Activated naive CD8-positive, alpha-beta T cell treated with anti-CD3 and anti-CD28 coated beads, Interleukin-2, amount 50 U/mL, for 24 hours (primary cell): ENCODE measurements at regions not wholly inside any gene's neighbourhood (a gene's known extent, or its start where the extent isn't known, plus 50 kb on each side); places are given as distances from the start of the nearest gene placed in this dataset.

ENCODE experiments used
- ATAC-seq: fragments of 150-1000 bp; cut with Tn5 transposase; one replicate; pipeline ENCODE4 v1.10.0; 2021
- DNase-seq: peaks from one replicate; pipeline ENCODE4 v3.0.0; 2021
- H3K27ac Mint-ChIP-seq: one replicate; pipeline ENCODE4 v1.8.0; 2021; ENCODE audit warnings: mild to moderate bottlenecking, mixed read lengths
- H3K27me3 Mint-ChIP-seq: one replicate; pipeline ENCODE4 v1.8.0; 2021; ENCODE audit warnings: mixed read lengths
- H3K36me3 Mint-ChIP-seq: one replicate; pipeline ENCODE4 v1.8.0; 2021; ENCODE audit warnings: low read depth, mixed read lengths
- H3K4me1 Mint-ChIP-seq: one replicate; pipeline ENCODE4 v1.8.0; 2021; ENCODE audit warnings: mixed read lengths
- H3K4me3 Mint-ChIP-seq: one replicate; pipeline ENCODE4 v1.8.0; 2021; ENCODE audit warnings: mild to moderate bottlenecking, moderate library complexity, mixed read lengths
- H3K9me3 Mint-ChIP-seq: one replicate; pipeline ENCODE4 v1.8.0; 2021; ENCODE audit warnings: mixed read lengths

- Mint-ChIP-seq H3K9me3 (no peaks in the 10 kb centered on the region), H3K4me3 (no peak overlapping the region), H3K4me1 (no peaks in the 10 kb centered on the region), H3K36me3 (no peaks in the 10 kb centered on the region), H3K27me3 (no peaks in the 10 kb centered on the region), H3K27ac (no peak overlapping the region)
- DNase-seq = no peak
- ATAC-seq = no peak
These were observed 84.9 kb downstream of the RHOB start for GRCh38 chr2:20531633-20532262.

- H3K9me3 Mint-ChIP-seq = no peaks in the 10 kb centered on the region
- H3K27me3 Mint-ChIP-seq = no peaks in the 10 kb centered on the region
- H3K4me1 Mint-ChIP-seq = no peaks in the 10 kb centered on the region
- no peak overlapping the region for H3K4me3 Mint-ChIP-seq
- H3K27ac Mint-ChIP-seq = no peak overlapping the region
- ATAC-seq (no peak), DNase-seq (no peak)
- H3K36me3 Mint-ChIP-seq = no peaks in the 10 kb centered on the region
These were observed 86.0 kb downstream of the RHOB start for GRCh38 chr2:20532634-20533437.

- no peaks in the 10 kb centered on the region for H3K27me3 Mint-ChIP-seq
- ATAC-seq (no peak), DNase-seq (no peak)
- H3K27ac Mint-ChIP-seq = no peak overlapping the region
- no peaks in the 10 kb centered on the region for H3K4me1 Mint-ChIP-seq
- no peaks in the 10 kb centered on the region for H3K36me3 Mint-ChIP-seq
- H3K9me3 Mint-ChIP-seq = no peaks in the 10 kb centered on the region
- H3K4me3 Mint-ChIP-seq = no peak overlapping the region
These were observed 87.2 kb downstream of the RHOB start for GRCh38 chr2:20533993-20534622.

- ATAC-seq (no peak), DNase-seq (no peak)
- H3K4me1 Mint-ChIP-seq = no peaks in the 10 kb centered on the region
- H3K36me3 Mint-ChIP-seq = no peaks in the 10 kb centered on the region
- H3K4me3 Mint-ChIP-seq = no peak overlapping the region
- H3K27ac Mint-ChIP-seq = no peak overlapping the region
- H3K9me3 Mint-ChIP-seq = no peaks in the 10 kb centered on the region
- H3K27me3 Mint-ChIP-seq = no peaks in the 10 kb centered on the region
These were observed 88.3 kb downstream of the RHOB start for GRCh38 chr2:20534913-20535801.

GRCh38 chr2:20536619-20537422 lies 89.9 kb downstream of the RHOB start:
- no peak overlapping the region for H3K4me3 Mint-ChIP-seq
- H3K27me3 Mint-ChIP-seq = no peaks in the 10 kb centered on the region
- H3K36me3 Mint-ChIP-seq = no peaks in the 10 kb centered on the region
- ATAC-seq (no peak), DNase-seq (no peak)
- no peaks in the 10 kb centered on the region for H3K4me1 Mint-ChIP-seq
- no peaks in the 10 kb centered on the region for H3K9me3 Mint-ChIP-seq
- no peak overlapping the region for H3K27ac Mint-ChIP-seq

- Mint-ChIP-seq H3K36me3 (no peaks in the 10 kb centered on the region), H3K4me3 (no peak overlapping the region), H3K9me3 (no peaks in the 10 kb centered on the region), H3K4me1 (no peaks in the 10 kb centered on the region), H3K27ac (no peak overlapping the region), H3K27me3 (no peaks in the 10 kb centered on the region)
- ATAC-seq = no peak
- DNase-seq = no peak
These were observed 90.8 kb downstream of the RHOB start for GRCh38 chr2:20537423-20538307.

- no peaks in the 10 kb centered on the region for H3K9me3 Mint-ChIP-seq
- no peaks in the 10 kb centered on the region for H3K36me3 Mint-ChIP-seq
- no peak overlapping the region for H3K27ac Mint-ChIP-seq
- no peak for ATAC-seq
- H3K27me3 Mint-ChIP-seq = no peaks in the 10 kb centered on the region
- H3K4me1 Mint-ChIP-seq = no peaks in the 10 kb centered on the region
- H3K4me3 Mint-ChIP-seq = no peak overlapping the region
- DNase-seq = no peak
These were observed 91.6 kb downstream of the RHOB start for GRCh38 chr2:20538308-20539132.

- H3K9me3 Mint-ChIP-seq = no peaks in the 10 kb centered on the region
- H3K36me3 Mint-ChIP-seq = no peaks in the 10 kb centered on the region
- no peak for DNase-seq
- no peak for ATAC-seq
- H3K27ac Mint-ChIP-seq = peak overlapping the region; percentile 48
- no peak overlapping the region for H3K4me3 Mint-ChIP-seq
- H3K27me3 Mint-ChIP-seq = no peaks in the 10 kb centered on the region
- H3K4me1 Mint-ChIP-seq = no peaks in the 10 kb centered on the region
These were observed 92.4 kb downstream of the RHOB start for GRCh38 chr2:20539133-20539719.

- Mint-ChIP-seq H3K9me3 (no peaks in the 10 kb centered on the region), H3K4me3 (no peak overlapping the region), H3K27me3 (no peaks in the 10 kb centered on the region), H3K27ac (no peak overlapping the region), H3K36me3 (no peaks in the 10 kb centered on the region), H3K4me1 (no peaks in the 10 kb centered on the region)
- DNase-seq (no peak), ATAC-seq (no peak)
These were observed 93.1 kb downstream of the RHOB start for GRCh38 chr2:20539776-20540586.

GRCh38 chr2:20540587-20541293 lies 93.9 kb downstream of the RHOB start:
- Mint-ChIP-seq H3K4me3 (no peak overlapping the region), H3K4me1 (no peaks in the 10 kb centered on the region), H3K27me3 (no peaks in the 10 kb centered on the region)

GRCh38 chr2:20541294-20541640 lies 94.4 kb downstream of the RHOB start:
- H3K4me3 Mint-ChIP-seq = no peak overlapping the region
- DNase-seq (no peak), ATAC-seq (no peak)
- no peaks in the 10 kb centered on the region for H3K9me3 Mint-ChIP-seq
- no peaks in the 10 kb centered on the region for H3K27me3 Mint-ChIP-seq
- H3K4me1 Mint-ChIP-seq = no peaks in the 10 kb centered on the region
- H3K36me3 Mint-ChIP-seq = no peaks in the 10 kb centered on the region
- H3K27ac Mint-ChIP-seq = no peak overlapping the region

More at GRCh38 chr2:20540587-20541293, 93.9 kb downstream of the RHOB start:
- DNase-seq (no peak), ATAC-seq (no peak)
- H3K9me3 Mint-ChIP-seq = no peaks in the 10 kb centered on the region
- H3K27ac Mint-ChIP-seq = no peak overlapping the region
- H3K36me3 Mint-ChIP-seq = no peaks in the 10 kb centered on the region
